Epithelial cell of proximal tubule (primary cell): ENCODE measurements at regions not wholly inside any gene's neighbourhood (a gene's known extent, or its start where the extent isn't known, plus 50 kb on each side); places are given as distances from the start of the nearest gene placed in this dataset.

Experiments
- DNase-seq: peaks from one replicate; pipeline ENCODE4 v3.0.0-alpha.2; 2011; ENCODE audit warnings: low read depth
- H3K4me3 ChIP-seq: 2 replicates; pipeline ENCODE4 v1.5.1; 2011; ENCODE audit warnings: low read depth, mild to moderate bottlenecking, low read length
- CTCF ChIP-seq: conservative IDR thresholded peaks from 2 replicates; pipeline ENCODE4 v1.5.1; 2012; ENCODE audit warnings: low read depth, mild to moderate bottlenecking, low read length

GRCh38 chr3:99012051-99012450 is 110.6 kb upstream of the DCBLD2 start:
- DNase-seq: peak; percentile 87
- no peak for TF ChIP-seq CTCF
- no peak overlapping the region for H3K4me3 ChIP-seq

DNA sequence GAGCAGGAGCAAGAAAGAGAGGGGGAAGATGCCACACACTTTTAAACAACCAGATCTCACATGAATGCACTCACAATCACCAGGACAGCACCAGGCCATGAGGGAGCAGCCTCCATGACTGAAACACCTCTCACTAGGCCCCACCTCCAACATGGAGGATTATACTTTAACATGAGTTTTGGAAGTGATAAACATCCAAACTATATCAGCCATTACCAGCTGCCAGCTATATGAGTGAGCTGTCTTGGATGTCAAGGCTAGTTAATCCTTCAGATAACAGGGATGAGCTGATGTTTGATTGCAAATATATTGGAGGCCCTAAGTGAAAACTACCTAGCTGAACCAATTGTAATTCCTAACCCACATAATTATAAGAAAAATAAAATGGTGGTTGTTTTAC is 108.4 kb upstream of the DCBLD2 start:
- DNase-seq: no peak
- TF ChIP-seq CTCF: no peak
- no peak overlapping the region for H3K4me3 ChIP-seq

- no peak overlapping the region for H3K4me3 ChIP-seq
- no peak for DNase-seq
- no peak for TF ChIP-seq CTCF
These were observed 105.2 kb upstream of the DCBLD2 start for GRCh38 chr3:99006686-99007085.

- H3K4me3 ChIP-seq: no peak overlapping the region
- DNase-seq: no peak
- no peak for TF ChIP-seq CTCF
These were observed 98.2 kb upstream of the DCBLD2 start for GRCh38 chr3:98999675-99000074.

DNA sequence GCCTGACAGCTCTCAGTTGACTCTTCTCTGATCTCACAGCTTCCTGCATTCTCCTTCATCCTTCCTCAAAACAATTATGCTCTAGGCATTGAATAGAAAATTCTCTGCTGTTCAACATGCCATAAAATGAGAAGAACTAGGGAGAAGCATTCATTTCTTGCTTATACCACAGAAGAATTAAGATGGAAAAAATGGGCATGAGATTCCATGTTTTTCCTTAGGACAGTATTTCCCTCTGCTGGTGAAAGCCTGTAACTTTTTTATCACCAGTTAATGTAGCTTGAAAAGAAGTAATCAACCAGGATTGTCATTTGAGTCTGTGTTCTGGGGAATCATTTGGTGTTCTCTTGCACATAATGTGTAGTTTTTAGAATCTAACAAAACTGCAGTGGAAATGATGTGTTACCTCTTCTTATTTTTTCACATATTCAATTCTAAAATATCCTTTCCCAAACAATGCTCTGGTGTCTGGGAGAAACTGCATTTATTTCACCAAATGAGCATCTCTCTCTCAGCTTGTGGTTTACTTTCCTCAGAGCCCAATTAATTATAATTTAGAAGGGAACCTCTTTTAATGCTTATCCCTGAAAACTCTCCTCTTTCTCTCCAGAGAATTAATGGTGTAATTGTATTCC is 92.8 kb upstream of the DCBLD2 start:
- DNase-seq: no peak
- no peak overlapping the region for H3K4me3 ChIP-seq
- TF ChIP-seq CTCF: peak; percentile 72

DNA sequence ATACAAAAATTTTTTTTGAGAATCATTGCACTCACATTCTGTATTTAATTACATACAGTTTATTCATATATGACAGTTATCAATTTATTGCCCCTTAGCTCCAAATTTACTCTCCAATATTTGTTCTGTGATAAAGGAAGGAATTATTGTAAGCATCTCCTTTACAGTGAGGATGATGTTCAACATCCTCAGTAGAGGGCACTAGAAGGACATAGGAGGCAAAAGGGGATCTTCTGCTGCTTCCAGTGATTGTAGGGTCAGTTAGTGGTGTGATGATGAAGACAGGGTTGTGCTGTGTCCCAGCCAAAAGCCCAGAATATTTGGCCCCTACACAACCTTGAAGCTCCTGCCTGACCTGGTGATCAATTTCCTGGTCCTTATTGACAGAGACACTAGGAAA is 89.9 kb upstream of the DCBLD2 start:
- peak; percentile 31 for TF ChIP-seq CTCF
- H3K4me3 ChIP-seq: no peak overlapping the region
- DNase-seq: no peak

DNA sequence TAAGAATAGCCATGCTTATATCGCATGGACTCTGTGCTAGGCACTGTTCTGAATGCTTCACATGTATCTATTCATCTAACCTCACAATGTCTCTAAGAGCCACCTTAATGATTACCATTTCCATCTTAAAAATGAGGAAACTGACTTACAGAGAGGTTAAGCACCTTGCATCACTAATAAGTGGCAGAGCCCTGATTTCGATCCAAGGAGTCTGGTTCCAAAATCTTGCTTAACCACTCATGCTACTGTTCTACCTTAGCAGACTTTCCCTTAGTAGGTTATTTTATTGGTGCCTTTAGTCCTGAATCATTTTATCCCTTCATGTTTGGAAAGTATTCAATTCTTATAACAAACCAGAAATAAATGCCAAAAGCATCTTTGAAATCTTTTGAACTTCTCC is 89.2 kb upstream of the DCBLD2 start:
- H3K4me3 ChIP-seq: no peak overlapping the region
- DNase-seq: no peak
- TF ChIP-seq CTCF: no peak
